ENCODE measurements at regions not wholly inside any gene's neighbourhood (a gene's known extent, or its start where the extent isn't known, plus 50 kb on each side); places are given as distances from the start of the nearest gene placed in this dataset.
"Not testable (repeated sequence)": the region's sequence is repeated elsewhere in the genome, so short reads cannot be mapped to it uniquely, and the experiment has no call there.

DNA sequence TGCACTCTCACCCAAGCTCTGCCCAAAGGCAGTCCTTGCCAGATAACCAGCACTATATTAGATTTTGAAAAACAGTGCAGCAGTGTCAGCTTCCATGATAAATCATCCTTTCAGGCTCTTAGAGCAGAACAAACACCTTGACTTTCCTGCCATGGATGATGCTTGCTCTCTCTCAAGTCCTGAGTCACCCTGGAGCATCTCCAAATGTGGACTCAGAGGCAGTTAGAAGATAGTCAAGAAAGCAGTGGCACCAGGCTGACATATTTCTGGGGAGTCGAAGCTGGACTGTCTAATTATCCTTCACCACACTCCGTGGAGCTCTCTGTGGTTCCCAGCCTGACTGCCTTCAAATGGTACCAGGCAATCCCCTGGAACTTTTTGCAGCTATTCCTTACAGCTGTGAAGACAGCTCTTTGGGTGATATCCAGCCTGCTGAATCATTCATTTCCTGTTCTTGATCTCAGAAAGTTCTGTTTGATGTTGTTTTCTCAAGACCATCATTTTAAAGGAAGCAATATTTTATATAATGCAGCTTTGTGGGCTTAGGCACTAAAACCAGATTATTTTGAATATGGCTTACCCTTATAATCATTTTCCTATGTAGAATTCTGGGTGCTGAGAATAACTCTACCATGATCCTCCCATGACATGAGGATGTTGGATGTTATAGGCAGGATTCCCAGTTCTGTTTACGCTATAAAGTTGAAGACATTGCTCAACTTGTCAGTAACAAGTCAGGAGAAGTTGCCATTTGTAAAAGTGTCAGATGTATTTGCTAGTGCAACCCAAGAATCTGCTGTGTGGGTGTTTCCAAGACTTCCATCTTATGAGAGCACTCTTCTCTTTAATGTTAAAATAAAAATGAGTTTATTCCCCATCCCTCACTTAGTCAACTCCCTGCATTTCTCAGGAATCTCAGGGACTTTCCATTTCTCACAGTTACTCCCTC, 233.8 kb downstream of the C7orf25 start:
- FAIRE-seq, result no peak

- FAIRE-seq, result no peak
These were observed 237.3 kb downstream of the C7orf25 start for GRCh38 chr7:42674541-42674940.

- FAIRE-seq, result no peak
These were observed 237.9 kb downstream of the C7orf25 start for GRCh38 chr7:42673951-42674350.

DNA sequence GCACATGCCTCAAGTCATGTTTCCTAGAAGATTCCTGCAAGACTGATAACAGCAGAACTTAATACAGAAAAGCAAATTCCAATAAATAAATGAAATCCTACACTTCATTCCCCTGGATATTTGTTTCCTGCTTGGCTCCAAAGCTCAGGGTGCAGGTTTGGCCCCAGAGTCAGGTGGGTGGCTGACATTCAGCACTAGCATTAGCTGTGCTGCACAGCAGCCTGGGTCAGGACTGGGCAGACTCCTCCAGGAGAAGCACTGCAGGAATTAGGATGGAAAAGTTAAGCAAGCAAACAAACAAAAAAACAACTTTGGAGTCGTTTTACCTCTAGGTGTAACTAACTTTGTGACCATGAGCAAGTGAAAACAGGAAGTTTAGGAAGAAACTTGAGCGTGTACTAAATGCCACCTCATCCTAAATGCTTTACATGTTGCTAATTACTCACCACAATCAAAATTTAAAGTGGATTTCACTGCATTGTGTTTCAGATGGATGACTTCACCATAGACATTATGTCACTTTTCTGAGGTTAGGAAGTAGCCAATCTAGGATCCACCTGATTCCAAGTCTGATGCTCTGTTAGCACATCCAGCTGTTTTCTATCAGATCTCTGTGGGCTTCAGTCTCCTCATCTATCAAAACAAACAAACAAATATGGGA, 239.4 kb downstream of the C7orf25 start:
- FAIRE-seq, result no peak

DNA sequence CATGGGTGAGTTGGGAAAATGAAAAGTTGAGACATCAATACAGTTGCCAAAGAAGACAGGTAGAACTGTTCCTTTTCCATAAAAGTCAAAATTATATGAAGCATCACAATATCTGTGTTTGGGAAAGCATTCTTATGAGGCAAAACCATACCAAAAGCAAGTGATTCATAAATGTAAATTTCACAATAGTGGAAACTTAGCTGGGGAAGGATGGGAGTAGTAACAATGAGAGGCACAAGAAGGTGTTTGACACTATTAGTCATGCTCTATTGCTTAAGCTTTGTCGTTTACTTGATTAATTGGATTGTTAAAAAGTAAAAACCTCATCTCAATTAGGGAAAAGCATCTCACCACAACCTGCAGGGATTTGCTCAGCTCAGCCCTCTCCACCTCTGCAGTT, 240.2 kb downstream of the C7orf25 start:
- no peak for FAIRE-seq

DNA sequence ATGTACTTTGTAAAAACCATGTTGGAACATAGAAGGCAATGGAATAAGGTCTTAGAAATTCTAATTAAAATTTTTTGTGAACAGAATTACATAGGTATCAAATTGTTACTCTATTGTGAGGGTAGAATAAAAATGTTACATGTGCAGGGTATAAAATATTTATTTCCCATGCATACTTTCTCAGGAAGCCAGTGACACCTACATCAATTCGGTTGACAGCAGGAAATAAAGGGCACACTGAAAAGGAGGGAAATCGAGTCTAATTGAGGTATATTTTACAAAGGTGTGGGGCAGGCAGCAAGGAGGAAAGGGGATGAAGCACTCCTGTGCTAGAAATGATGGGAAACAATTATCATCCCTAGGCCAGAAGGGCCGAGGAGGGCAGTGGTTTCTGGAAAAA, 244.9 kb downstream of the C7orf25 start:
- FAIRE-seq, result no peak

- FAIRE-seq, result no peak
These were observed 249.0 kb downstream of the C7orf25 start for GRCh38 chr7:42662862-42663261.

- no peak for FAIRE-seq
These were observed 250.6 kb downstream of the C7orf25 start for GRCh38 chr7:42661312-42661711.

DNA sequence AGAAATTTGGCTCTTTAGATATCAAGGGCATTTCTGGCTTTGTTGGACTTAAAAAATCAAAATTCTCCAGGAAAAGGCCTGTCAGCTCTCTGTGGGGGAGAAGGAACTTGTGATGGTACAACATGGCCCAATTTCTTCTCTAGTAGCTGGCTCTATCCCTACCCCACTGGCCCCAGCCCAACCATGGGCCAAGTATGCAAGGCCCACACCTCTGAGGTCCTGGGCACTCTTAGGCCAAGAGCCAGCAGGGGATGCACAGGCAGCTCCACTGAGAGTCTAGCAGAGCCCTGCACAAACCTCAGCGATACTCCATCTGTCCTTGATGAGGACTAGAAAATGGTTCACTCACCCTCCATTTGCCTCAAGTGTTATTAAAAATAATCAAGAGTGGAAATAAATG, 261.2 kb downstream of the C7orf25 start:
- no peak for FAIRE-seq

DNA sequence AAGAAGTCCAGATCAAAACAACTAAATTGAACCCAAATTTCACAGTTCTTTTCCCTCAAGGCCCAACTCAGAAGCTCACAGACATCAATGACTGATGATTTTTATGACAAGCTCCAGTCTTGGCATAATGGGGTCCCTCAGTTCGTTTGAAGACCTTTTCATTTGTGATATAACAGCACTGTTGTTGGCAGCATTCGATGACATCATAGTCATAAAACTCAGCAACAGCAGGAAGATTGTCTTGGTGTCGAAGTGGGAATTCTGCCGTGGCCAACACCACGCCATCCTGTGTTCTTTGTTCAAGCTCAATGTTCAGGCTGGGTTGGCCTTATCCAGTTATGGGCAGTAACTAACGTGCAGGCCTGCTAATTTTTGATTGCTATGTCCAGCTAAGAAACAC, 261.7 kb downstream of the C7orf25 start:
- FAIRE-seq, result no peak

- no peak for FAIRE-seq
These were observed 266.0 kb downstream of the C7orf25 start for GRCh38 chr7:42645906-42646305.

DNA sequence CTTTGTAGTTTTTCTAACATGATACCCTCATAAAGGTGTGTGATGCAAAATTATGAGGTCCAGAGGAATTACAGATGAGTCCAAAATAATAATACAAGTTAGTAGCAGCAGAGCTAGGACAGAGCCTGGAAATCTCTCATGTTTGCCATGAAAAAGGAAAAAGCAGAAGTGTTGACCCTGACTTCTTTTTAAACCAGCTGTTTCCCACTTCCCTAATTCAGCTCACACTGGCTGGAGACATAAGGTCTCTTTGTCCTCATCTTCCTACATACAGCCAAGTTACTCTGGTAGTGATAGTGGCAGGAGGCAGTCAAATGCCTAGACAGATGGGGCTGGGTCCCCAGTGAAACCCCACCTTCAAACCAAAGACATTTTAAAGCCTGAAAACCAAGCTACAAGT, 269.2 kb downstream of the C7orf25 start:
- FAIRE-seq, result no peak

GRCh38 chr7:42639930-42640329, 271.9 kb downstream of the C7orf25 start:
- no peak for FAIRE-seq

- not testable (repeated sequence) for FAIRE-seq
These were observed 275.5 kb downstream of the C7orf25 start for GRCh38 chr7:42636380-42636779.

- FAIRE-seq, result no peak
These were observed 283.8 kb downstream of the C7orf25 start for GRCh38 chr7:42628054-42628453.

GRCh38 chr7:42627626-42628025, 284.2 kb downstream of the C7orf25 start:
- FAIRE-seq, result no peak

DNA sequence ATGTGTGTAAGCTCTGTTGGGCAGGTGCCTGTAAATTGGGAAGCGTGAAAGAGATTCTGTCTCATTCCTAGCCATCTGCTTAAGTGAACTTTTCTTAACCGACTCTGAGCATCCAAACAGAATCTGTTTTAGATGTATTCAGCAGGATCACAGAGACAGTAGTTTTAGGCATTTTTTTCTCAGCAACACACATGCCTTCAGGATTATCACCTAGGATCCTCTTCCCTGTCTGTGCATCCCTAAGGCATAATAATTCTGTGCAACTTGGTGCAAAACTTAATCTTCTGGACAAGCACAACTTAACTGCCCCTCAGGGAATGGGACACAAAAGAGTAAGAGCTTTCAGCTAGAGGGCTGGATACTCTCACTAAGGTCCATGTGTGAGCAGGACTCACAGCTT, 284.8 kb downstream of the C7orf25 start:
- no peak for FAIRE-seq

DNA sequence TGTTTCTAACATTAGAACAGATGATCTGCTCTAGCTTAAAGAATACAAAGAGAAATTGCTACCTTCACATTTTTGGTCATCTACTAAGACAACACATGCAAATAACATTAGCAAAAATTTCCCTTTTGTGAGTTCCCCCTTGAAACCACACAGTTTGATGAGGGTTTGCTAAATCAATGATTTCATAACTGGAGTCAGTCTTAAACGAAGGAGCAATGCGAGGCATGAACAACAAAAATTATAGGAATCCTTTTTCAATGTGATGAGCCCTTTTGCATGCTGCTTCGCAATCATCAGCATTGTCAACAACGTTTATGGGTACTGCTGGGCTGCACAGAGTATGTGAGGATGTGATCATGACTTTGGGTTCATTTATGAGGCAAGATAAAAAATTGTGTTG, 286.4 kb downstream of the C7orf25 start:
- FAIRE-seq, result no peak

GRCh38 chr7:42624471-42624870, 287.4 kb downstream of the C7orf25 start:
- no peak for FAIRE-seq

DNA sequence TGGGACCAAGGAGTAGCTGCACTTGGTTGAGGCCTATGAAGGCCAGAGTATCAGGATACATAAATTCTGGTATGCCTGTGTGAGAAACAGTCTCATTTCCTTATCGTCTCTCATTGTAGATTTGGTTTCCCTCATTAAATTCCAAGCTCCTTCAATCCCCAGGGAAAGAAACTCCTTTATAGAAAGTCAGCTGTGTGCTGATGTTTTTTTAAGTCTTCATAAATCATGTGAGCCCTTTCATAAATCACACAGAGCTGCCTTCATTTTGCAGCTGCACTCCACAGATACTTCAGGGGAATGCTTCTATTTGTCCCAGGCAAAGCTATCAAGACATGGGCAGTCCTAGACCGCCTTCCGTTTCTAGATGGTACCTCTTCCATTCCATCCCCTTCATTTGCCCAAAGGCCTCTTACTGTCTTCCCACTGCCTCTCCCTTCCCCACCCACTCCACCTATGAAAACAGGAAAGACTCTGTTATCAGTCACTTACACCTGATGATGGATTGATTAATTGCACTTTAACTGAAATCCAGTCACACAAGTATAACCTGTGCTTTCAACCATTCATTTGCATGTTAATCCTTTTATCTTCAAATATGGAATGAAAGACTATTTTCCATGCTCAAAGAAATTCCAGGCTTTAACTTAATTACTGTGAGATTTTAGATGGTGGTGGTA, 290.2 kb downstream of the C7orf25 start:
- no peak for FAIRE-seq

GRCh38 chr7:42618651-42619360, 293.1 kb downstream of the C7orf25 start:
- FAIRE-seq, result no peak

DNA sequence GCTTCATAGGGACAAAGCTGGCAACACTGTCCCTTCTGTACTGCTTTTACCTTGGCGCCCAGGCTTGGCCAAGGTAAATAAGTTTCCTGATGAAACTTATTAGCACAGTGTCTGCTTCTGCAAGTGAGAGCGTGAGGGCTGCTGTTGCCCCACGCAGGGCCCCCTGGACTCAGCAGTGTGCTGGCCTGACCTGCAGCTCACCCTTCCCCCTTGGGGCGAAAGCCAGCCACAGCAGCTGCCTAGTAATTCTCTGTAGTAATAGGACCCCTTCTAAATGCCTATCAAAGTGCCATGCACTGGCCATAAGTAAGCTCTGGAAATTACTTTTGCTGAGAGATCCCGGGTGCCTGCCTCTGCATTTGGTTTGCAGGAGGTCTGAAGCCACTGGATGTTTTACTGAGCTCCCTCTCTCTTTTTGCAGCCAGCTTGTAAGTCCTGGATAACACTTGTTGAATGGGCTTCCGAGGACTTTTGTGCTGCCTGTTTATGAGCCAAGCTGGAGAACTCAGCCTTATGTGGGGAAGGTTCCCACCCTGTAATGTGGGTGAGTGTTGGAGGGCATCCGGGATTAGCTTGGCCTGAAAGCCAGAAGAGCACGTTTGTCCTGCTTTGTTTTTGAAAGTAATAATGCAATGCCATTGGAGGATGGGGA, 293.9 kb downstream of the C7orf25 start:
- no peak for FAIRE-seq
